ENCODE measurements at regions not wholly inside any gene's neighbourhood (a gene's known extent, or its start where the extent isn't known, plus 50 kb on each side); places are given as distances from the start of the nearest gene placed in this dataset.

DNA sequence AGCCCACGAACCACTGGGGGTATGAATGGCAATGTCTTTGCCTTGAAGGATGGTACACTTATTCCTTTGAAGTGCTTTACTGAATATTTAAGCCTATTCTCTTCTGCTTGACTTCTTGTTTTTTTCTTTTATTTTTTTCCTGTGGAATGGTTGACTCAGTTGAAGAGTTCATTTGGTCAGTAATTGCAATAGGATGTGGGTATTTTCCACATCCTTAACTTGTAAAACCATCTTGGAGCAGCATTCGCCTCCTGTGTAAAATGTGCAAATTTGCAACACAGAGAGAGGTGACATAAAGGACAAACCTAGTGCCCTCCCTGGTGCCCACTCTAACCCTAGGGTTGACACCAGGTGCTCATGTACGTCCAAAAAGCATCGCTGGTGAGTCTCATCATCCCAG lies 347.0 kb downstream of the GATA3 start:
- TF ChIP-seq POLR2A (IDR thresholded peaks at IDR 0.05) (no peak), POLR2AphosphoS5 (IDR thresholded peaks at IDR 0.05; ENCODE audit: insufficient read depth in 1 of 2, low read depth in 1 of 2) (no peak)
- TF ChIP-seq, protein P1, sequence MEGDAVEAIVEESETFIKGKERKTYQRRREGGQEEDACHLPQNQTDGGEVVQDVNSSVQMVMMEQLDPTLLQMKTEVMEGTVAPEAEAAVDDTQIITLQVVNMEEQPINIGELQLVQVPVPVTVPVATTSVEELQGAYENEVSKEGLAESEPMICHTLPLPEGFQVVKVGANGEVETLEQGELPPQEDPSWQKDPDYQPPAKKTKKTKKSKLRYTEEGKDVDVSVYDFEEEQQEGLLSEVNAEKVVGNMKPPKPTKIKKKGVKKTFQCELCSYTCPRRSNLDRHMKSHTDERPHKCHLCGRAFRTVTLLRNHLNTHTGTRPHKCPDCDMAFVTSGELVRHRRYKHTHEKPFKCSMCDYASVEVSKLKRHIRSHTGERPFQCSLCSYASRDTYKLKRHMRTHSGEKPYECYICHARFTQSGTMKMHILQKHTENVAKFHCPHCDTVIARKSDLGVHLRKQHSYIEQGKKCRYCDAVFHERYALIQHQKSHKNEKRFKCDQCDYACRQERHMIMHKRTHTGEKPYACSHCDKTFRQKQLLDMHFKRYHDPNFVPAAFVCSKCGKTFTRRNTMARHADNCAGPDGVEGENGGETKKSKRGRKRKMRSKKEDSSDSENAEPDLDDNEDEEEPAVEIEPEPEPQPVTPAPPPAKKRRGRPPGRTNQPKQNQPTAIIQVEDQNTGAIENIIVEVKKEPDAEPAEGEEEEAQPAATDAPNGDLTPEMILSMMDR (IDR thresholded peaks at IDR 0.05): no peak
